ENCODE measurements at regions not wholly inside any gene's neighbourhood (a gene's known extent, or its start where the extent isn't known, plus 50 kb on each side); places are given as distances from the start of the nearest gene placed in this dataset.

DNA sequence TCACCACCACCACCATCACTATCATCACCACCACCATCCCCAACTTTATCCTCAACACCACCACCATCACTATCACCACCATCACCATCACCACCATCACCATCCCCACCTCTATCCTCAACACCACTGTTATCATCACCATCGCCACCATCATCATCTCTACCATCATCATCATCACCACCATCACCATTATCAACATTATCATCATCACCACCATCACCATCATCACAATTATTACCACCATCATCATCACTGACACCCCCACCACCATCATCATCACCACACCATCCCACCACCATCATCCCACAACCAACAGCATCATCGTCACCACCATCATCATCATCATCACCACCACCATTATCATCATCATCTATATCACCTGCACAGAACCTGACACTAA is 188.4 kb upstream of the PWP1 start:
- TF ChIP-seq CTCF (IDR thresholded peaks at IDR 0.05; ENCODE audit: control extremely low read depth in 1 of 3, insufficient read depth in 1 of 3, low read depth in 1 of 3, low read length in 3 of 3), result no peak
- TF ChIP-seq POLR2A (IDR thresholded peaks at IDR 0.05; ENCODE audit: control extremely low read depth in 1 of 2, low read depth in 2 of 2, low read length in 2 of 2), result no peak
- TF ChIP-seq ZNF274 (IDR thresholded peaks at IDR 0.05; ENCODE audit: borderline replicate concordance, extremely low read depth, low read length), result no peak
- no peak for TF ChIP-seq RAD21 (IDR thresholded peaks at IDR 0.05 in 1 of 2, conservative IDR thresholded peaks at IDR 0.05 in 1 of 2; ENCODE audit: low read depth in 2 of 2, low read length in 2 of 2)
- no peak for TF ChIP-seq MAFK (IDR thresholded peaks at IDR 0.05; ENCODE audit: low read depth, low read length)
- no peak for TF ChIP-seq SP2 (IDR thresholded peaks at IDR 0.05; ENCODE audit: low read length)
- no peak for TF ChIP-seq CREB1 (IDR thresholded peaks at IDR 0.05)
- TF ChIP-seq, protein P1, sequence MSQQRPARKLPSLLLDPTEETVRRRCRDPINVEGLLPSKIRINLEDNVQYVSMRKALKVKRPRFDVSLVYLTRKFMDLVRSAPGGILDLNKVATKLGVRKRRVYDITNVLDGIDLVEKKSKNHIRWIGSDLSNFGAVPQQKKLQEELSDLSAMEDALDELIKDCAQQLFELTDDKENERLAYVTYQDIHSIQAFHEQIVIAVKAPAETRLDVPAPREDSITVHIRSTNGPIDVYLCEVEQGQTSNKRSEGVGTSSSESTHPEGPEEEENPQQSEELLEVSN (IDR thresholded peaks at IDR 0.05), result no peak
- TF ChIP-seq KDM5A (IDR thresholded peaks at IDR 0.05; ENCODE audit: low read length), result no peak
- TF ChIP-seq TCF12 (IDR thresholded peaks at IDR 0.05; ENCODE audit: low read depth, low read length), result no peak
- TF ChIP-seq MAX (IDR thresholded peaks at IDR 0.05), result no peak
- TF ChIP-seq, protein P2, sequence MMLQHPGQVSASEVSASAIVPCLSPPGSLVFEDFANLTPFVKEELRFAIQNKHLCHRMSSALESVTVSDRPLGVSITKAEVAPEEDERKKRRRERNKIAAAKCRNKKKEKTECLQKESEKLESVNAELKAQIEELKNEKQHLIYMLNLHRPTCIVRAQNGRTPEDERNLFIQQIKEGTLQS (IDR thresholded peaks at IDR 0.05; ENCODE audit: insufficient read depth, low read depth, low read length), result no peak
- no peak for TF ChIP-seq ASH2L (IDR thresholded peaks at IDR 0.05; ENCODE audit: low read length)

Data from H1 (cell line).